Kidney tubule cell (primary cell): ENCODE measurements at regions not wholly inside any gene's neighbourhood (a gene's known extent, or its start where the extent isn't known, plus 50 kb on each side); places are given as distances from the start of the nearest gene placed in this dataset.

ENCODE experiments used
- DNase-seq: peaks from one replicate; pipeline ENCODE4 v3.0.0-alpha.2; 2018; ENCODE audit warnings: low spot score

DNA sequence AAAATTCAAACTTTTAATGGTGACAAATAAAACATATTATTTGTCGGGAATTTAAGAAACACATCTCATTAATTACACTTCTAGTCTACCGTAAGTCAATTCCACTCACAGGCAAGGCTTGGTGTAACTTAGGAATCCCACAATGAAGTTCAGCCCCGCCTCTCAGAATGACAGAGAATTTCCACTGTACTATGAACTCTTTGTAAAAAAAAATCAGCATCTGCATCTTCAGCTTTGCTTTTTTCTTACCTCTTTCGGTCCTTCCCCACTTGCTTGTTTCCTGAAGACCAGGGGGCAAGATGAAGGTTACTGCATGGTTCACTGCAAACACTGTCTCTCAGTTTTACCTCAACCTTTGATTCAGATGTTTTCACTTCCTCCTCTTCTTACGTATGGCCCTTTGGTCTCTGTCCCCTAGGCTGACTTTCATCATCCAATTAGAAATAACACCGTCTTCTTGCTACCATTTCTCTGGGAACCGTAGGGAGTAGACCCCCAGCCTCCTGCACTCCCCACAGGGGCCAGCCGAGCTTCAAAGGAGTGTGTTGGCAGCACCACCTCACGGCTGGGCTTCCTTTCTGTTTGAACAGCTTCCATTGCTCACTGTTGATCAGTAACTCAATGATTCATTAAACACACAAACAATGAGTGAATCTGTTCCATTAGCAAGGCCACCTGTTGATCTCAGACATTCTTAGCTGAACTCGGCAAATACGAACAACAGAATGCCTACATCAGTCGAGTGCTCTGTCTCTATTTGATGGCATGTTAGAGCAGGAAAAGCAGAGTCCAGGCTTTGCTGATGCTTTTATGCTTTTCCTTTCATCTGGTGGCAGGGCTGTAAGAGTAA lies 343.0 kb downstream of the BMP4 start:
- peak; percentile 92 for DNase-seq

DNA sequence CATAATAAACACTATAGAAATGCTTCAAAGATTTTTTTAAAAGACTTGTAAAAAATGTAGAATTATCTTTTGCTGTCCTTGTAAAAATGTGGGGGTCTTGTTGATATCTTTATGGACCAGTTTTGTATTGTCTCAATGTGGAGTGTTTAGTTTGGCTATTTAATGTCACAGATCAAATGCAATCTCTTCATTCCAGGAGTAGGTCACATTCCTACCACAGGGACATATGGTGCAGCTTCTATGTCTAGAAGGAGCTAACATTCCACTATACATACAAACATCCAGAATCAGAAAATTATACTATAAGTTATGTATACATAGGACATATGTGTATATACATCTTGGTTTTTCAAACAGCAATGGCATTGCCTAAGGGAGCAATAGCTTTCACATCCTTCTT lies 345.7 kb downstream of the BMP4 start:
- no peak for DNase-seq

DNA sequence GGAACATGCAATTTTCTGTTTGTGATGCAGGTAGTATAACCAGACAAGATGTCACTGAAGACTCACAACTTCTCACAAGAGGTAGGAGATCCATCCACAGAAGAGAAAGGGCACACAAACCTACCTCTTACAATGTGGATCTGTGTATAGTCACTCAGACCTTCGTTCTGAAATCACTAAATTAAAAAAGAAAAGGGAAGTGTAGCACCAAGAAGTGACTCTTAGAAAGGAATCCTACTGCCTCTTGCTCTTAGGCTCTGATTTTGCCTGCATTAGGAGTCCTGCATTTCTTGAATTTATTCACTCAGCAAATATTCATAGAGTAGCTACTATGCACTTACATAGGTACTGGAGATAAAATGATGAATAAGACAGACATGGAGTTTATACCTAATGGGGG lies 347.6 kb downstream of the BMP4 start:
- no peak for DNase-seq

DNA sequence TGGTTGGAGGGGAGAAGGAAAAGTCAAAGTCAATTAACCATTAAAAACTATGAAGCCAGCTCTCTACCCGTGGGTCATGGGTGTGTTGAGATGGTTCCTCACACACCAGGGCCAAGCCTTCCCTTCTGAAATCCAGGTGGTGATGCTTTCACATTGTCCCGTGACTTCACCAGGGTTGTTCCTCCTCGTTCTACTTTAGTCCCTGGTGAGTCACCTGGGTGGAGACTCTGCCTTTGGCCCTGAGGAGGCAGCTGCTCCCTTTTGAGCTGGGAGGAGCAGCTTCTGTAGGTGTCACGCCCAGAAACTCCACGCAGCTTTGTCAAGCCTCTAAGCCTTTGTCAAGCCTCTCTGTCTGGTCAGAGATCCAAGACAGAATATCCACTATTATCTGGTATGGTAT lies 348.3 kb downstream of the BMP4 start:
- peak; percentile 48 for DNase-seq

DNA sequence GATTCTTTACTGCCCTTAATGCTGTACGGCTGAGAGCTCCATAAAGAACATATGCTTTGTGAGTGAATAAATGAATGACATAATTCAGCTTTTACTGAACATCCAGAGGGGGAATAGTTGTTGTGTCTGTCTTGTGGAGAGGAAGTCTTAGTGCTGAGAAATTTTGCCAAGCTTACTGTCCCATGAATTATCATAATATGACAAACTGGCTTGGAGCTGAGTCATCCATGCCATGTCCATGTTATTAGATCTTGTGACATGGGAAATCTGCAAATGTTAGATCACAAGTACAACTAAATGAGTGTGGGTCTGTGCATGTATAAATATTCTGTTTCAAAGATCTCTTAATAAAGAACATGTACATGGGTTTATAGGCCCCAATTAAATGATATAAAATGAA lies 350.4 kb downstream of the BMP4 start:
- DNase-seq, result peak; percentile 38

DNA sequence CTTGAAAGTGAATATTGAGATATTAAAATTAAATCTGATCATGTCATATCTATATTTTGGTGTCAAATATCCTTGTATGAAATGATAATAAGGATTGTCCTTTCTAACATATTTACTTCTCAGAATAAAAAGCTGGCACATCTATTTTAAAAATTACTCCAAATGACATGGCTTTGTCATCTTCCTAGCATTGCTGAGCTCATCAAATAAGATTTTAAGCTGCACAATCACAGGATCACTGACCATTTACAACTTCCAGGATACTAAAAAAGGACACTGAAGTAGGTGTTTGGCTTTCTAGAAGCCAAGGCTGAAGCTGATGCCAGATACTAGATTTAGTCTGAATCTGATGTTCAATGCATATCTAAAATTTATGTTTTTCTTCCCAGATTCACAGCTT lies 351.1 kb downstream of the BMP4 start:
- DNase-seq, result no peak

DNA sequence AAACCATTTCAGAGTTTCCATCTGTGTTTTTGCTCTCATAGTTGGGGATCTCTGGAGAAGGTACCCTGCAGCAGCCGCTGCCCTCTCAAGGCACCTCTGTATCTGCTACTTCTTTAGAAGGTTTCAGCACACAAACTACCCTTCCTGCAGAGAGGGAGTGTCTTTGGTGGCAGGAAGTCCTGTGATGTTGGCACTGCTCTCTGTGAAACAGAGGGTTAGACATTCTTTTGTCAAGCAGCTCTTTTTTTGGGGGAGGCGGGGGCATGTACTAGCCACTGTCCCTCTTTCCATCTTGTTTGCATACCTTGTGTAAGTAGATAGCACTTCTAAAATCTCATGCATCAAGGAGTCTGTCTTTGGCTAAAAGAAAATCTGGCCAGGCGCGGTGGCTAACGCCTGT lies 352.6 kb downstream of the BMP4 start:
- no peak for DNase-seq

DNA sequence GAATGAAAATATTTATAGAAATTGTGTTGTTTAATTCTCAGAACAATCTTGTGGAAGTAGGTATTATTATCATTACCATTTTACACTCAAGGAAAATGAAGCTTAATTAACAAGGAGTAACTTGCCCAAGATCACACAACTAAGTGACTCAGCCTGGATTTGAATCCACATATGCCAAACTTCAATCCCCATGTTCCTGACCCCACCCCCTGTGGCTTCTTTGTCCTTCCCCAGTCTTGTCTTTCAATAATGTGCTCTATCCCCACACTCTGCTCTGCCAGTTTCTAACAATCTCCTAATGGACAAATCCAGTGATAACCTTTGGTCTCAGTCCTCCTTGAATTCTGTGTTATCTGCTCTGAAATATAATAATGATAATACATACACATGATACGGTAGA lies 355.2 kb downstream of the BMP4 start:
- DNase-seq, result no peak

DNA sequence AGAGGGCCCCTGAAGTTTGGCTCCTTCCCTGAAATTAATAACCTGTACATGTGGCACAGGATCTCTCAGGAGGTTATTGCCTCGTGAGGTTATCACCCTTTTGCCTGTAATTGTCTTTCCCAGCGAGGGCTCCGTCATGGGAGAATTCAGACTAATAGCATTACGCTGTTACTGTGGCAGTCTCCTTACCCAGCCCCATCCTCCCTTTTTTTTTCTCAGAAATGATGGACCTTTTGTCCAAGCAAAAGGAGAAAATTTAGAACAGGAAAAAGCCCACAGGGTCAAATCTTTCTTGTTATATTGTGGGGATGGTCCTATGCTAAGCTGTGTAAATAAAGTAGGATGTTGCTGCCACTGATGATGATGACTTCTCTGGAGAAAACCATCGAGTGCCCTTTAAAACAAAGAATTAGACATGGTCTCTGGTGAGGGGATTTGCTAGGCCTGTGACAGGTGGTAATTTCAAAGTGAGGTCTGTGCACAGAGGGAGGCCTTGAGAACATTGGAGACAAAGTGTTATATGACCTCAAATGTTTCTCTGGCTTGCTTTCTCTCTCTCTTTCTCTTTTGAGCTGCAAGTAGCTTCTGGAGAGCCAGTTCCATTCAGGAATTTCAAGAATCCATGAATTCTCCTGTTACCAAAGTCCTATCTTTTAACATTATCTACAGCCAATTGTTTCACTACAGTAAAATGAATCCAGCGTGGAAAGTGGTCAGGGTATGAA lies 357.2 kb downstream of the BMP4 start:
- DNase-seq, result no peak

DNA sequence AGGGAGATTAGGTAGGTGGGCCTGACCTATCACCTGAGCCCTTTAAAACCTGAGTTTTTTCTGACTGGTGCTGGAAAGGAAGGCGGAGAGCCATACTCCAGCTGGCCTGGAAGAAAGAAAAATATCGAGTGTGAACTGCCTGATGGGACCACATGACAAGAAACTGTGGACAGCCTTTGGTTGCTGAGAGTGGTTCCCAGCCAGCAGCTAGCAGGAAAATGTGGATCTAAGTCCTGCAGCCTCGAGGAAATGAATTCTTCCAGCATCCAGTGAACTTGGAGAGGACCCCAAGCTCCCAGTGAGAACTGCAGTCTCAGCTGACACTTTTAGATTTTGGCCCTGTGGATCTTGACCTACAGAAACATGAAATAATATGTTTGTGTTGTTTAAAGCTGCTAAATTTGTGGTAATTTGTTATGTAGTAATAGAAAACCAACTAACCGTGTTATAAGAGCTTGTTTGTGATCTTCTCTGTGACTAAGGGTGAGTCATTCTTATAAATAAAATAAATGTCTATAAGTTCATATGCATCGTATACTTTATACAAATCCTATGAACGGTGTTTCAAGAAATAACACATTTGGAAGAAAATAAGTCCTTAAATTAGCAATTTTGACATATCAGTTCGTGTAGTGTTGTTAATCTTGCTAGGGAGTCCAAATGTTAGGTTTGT lies 359.6 kb downstream of the BMP4 start:
- DNase-seq, result no peak

DNA sequence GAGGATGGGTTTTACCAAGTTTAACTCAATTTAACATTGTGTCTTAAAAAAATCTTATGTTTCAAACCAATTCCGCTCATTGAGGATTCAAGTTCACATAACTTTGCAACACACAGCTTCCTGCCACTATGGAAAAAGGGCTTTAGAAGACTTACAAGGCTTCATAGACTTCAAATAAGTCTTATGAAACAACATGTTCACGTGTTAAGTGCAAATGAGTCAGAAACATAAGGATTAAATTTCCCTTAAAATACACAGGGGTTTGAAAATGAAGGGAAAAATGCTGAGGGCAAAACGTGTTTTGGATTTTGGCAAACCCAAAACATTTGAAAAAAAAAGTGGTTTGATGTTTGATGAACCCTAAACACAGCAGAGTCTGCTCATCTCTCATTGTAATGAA lies 364.8 kb downstream of the BMP4 start:
- no peak for DNase-seq

DNA sequence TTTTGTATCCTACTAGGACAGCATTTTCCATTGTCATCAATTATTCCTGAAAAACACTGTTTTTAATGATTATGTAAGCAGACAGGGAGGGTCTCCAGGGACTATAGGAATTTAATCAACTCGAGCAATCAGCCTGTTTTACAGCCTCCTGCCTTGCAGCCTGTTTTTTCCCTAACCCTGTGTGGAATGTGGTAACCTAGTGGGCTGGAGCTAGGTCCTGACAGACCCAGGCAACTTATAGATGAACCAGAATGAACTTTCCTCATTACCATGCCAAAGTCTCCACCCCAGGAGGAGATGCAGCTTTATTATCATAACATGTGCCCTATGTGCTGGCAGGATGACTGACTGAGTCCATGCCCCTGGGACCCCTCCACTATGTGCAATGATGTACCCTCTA lies 375.1 kb downstream of the BMP4 start:
- DNase-seq, result no peak

DNA sequence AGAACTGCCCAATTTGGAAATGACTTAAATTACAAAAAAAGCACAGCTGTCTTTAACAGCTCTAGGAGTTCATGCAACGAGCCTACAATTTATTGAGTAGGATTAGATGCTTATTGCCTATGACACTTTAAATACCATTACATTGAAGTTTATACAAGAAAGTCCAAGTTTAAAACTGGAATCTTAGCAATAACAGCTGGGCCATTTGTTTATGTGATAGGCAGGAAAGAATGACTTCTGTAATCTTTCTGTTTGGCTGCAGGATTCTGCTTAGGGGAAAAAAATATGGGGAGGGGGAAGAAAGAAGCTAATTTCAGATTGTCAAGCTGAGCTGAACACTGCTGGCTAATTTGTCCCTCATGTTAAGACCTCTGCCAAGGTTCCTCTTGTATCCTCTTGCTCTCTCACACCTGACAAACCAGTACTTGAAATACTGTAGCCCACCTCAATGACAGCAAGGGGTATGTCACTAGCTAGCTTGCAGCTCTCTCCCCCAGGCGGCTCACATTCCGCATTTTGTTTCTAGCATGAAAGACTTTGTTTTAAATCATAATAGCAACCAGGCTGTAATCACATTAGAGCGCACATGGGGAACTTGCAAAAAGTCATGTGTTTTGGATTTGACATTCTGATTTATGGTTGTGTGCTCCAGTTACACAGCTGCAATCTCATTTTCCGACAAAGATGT lies 384.8 kb downstream of the BMP4 start:
- DNase-seq, result no peak

DNA sequence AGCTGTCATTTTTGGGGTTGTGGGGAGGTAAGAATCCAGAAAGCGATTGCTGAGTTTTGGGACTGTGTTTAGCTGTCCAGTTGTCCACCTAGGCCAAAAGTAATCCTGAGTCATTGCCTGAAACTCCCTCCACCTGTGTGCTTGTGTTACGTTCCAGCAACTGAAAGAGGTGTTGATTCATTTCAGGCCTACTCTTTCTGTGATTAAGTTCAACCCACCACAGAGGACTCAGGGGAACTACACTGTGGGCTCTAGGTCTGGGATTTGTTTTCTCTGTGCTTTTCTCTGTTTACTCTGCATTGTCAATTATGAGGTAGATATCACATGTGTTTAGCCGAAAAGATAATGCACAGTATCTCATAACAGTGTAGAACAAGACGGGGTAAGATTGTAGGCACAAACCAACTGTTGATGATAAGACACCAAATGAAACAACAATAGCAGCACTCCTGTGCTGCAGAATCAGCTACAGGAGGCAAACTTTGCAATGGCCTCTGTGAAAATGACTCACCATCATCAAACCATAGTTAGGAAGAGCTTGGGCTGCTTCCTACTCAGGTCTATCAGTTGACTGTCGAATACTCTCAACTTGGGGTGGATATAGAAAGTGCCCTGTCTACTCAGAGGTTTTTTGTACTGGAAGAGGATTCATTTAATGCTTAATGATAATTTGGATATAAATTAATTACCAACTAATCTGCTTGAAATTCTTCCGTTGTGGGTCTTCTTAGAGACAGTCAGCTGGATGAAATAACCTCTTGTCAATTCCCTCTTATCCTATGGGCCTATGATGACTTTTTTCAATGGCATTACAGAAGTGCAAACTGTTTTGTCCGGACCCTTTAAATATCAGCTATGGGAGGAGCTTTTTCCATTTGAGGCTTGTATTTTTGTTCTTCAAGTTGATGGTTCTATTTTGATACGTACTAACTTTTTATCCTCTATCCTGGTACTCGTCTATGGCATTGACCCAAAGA lies 385.9 kb downstream of the BMP4 start:
- no peak for DNase-seq

DNA sequence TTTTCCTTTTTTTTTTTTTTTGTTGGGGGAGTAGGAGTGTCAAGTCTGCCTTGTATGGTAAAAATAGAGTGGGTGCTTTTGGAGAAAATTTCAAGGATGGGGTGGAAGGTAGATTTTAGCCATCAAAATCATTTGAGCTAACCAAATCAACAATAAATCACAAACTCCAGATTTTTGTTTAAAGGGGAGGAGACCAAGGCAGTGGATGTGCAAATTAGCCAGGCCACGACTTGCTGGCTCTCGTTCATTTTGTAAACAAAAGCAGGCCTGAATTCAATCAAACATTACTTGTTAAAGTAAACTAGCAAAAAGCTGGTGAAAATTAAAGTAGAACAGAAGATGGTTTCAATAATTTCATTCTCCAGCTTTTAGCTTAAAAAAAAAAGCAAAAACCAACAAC lies 387.2 kb downstream of the BMP4 start:
- DNase-seq, result no peak

DNA sequence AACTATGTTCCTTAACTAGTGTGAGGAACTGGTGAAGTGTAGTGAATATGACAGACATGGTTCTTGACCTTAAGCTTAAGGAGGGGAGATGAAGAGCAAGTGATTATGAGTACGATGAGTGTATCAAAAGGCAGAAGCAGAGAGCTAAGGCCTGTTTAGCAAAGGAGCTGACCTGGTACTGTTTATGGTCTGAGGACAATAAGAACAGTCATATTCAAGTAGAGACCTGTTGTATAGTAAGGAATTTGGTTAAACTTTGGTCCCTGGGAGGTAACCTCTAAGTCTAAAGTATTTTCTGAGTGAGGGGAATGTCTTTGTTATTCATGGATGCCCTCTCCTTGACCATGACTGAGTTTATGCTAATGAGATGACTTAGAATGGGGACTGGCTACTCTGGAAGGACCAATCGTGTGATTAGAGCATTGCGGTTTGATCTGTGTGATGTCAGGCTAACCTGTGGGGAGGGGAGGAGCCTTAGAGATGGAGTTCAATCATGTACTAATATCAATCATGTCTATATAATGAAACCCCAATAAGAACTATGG lies 389.3 kb downstream of the BMP4 start:
- DNase-seq, result peak; percentile 31

DNA sequence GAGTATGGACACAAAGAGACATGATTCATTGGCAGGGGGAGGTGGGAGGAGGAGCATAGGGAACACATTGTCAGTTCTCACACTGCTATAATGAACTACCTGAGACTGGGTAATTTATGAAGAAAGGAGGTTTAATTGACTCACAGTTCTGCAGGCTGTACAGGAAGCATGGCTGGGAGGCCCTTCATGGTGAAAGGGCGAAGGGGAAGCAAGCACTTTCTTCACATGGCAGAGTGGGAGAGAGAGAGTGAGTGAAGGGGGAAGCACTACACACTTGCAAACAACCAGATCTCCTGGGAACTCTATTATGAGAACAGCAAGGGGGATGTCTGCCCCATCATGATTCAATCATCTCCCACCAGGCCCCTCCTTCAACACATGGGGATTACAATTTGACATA lies 391.8 kb downstream of the BMP4 start:
- no peak for DNase-seq

DNA sequence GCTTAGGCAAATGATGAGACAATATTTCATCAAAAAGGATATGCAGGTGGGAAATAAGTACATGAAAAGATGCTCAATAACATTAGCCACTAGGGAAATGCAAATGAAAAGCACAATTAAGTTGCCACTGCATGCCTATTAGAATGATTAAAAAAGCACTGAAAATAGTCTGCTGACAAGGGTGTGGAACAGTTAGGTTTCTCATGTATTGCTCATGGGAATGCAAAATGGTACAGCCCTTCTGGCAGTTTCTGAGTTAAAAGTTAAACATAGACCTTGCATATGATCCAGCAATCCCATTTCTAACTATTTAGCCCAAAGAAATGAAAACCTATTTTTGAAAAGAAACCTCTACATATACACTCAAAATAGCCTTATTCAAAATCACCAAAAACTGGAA lies 393.0 kb downstream of the BMP4 start:
- DNase-seq, result no peak

DNA sequence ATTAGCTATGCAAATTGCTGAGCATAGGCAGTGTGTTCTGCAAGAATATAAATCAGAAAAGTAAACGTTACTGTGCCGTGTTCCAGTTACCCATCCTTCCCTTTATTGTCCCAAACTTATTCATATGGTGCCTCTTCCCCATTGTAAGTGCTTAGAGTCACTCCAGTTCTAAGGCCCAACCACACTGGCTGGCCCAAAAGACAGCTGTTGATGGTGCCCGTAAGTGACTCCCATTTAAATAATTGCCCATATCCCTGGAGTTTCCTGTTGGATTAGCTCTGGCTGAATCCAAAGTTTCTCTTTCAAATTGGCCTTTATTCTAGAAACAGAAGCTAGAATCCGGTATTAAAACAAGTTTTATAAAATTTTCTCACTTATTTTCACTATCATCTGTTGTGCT lies 400.1 kb upstream of the DDHD1 start:
- DNase-seq, result no peak

DNA sequence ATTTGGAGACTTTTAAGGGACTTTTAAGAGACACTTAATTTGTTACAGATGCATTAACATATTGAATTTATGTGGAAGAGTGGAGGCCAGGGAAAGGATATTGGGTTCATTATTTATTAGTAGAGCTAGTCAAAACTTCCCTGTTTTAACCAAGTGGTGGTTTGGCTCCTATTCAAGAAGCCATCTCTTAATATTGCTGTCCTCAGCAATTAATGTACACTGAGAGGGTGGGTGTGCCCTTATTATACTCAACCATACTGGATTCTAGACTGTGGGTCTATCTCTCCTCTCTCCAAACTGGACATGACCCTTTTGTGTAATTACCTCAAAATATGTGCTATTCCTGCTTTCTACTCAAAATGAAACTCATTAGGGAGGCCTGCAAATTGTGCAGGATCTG lies 398.7 kb upstream of the DDHD1 start:
- DNase-seq, result no peak

DNA sequence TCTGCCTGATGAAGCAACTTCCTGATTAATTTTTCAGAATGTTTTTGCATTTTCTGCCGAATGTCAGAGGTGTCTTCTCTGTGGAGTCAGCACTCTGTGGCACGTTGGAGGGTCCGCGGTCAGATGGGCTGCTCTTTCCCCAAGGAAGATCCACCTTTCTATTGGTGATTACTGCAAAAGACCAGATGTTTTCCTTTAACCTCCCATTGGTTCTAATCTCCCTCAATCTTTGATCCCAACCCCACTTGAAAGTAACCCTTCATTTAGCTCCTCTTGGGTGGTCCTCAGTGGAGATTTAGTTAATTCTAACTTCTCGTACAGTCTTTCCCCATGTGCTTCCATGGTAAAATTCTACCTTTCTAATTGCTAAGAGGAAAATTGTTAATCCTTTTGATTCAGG lies 397.7 kb upstream of the DDHD1 start:
- DNase-seq, result no peak
